Left renal cortex interstitium (tissue), 4 donors: ENCODE measurements at regions not wholly inside any gene's neighbourhood (a gene's known extent, or its start where the extent isn't known, plus 50 kb on each side); places are given as distances from the start of the nearest gene placed in this dataset.

Experiments
- DNase-seq, 4 donors: peaks; one replicate each; pipeline ENCODE4 v3.0.0-alpha.2; 2013; ENCODE audit warnings: low read depth in 4 of 4, low spot score in 2 of 4, missing footprints in 1 of 4

DNA sequence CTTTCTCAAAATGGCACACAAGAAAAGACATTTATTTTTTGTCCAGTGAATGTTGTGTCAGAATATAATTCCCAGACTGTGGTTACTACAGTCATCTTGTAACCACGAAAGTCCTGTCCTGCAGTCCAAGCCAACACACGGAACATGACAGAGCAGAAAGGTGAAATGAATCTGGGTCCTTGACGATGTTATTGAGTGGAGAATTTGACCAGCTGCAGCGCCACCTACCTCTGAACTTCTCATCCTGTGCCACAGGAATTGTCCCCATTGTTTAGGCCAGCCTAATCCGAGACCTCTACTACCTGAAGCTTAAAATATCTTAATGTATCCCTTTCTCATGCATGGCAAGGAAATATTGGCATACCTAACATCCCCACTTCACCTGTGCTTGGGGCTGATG is 64.1 kb upstream of the OTX2 start:
- DNase-seq, result no peak

DNA sequence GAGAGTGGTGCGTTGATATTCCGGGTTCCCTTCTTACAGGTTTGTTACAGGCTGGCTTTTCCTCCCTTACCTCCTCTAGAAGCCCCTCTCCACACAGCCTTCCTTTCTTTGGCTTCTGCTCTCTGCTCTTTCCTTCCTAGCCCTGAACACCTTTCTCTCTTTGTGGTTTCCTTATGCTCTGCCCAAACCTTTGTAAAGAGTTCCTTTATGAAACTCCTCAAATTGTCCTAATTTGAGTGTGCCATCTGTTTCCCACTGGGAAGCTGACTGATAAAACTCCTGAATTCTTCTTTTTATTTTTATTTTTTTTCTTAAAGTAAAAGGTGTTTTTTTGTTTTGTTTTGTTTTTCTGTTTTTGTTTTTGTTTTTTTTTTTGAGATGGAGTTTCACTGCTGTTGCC is 60.1 kb upstream of the OTX2 start:
- DNase-seq, result no peak

- no peak for DNase-seq
Observed at GRCh38 chr14:56868660-56869059, 58.4 kb upstream of the OTX2 start.

DNA sequence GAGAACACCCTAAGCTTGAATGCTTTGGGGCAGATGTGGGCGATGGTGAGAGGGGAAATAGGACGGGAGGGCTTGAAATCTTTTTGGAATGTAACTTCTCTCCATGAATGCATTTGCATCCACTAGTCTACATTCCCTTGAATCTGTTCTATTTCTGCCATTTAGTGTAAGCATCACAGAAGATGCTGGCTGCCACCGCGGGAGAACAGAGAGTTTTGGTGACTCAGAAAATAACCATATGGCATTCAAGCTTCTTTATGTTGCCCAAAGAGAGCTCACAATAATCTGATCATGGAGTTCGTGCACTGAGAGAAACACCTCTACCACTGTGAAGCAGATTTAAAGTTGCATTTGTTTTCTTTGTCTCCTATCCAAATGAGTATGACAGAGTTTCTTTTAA is 52.6 kb upstream of the OTX2 start:
- no peak for DNase-seq

DNA sequence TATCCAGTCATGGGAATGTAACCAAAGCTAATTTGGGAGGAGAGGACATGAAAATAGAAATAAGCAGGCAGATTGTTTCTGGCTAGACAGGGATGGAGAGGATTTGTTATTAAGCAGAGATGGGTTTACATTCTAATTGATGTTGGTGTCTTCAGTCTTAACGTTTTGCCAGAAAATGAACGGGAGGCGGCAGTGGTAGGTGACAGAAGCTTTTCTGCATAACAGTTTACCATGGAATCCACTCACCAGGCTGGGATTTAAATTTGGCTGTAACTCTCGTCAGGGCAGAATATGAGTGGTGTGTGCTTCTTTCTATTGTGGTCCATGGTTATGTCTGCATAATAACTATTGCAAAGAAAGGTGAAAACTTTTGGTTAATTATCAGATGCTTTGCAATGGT is 50.2 kb upstream of the OTX2 start:
- no peak for DNase-seq
